Body of pancreas (tissue), 4 donors: ENCODE measurements at regions not wholly inside any gene's neighbourhood (a gene's known extent, or its start where the extent isn't known, plus 50 kb on each side); places are given as distances from the start of the nearest gene placed in this dataset.

Experiments used
- CTCF ChIP-seq, 7 experiments: fragments of 450-650 bp in 4 of 7; fragments of 200-600 bp in 3 of 7; sonication (generic) in 3 of 7; IDR thresholded peaks; one replicate each; pipeline ENCODE4 v1.5.1; 2016 to 2019; ENCODE audit warnings: antibody characterized with exemption in 7 of 7
- POLR2A ChIP-seq, 3 donors: fragments of 450-650 bp; IDR thresholded peaks; one replicate each; pipeline ENCODE4 v1.6.1; 2016; ENCODE audit warnings: antibody characterized with exemption in 3 of 3, mild to moderate bottlenecking in 2 of 3

DNA sequence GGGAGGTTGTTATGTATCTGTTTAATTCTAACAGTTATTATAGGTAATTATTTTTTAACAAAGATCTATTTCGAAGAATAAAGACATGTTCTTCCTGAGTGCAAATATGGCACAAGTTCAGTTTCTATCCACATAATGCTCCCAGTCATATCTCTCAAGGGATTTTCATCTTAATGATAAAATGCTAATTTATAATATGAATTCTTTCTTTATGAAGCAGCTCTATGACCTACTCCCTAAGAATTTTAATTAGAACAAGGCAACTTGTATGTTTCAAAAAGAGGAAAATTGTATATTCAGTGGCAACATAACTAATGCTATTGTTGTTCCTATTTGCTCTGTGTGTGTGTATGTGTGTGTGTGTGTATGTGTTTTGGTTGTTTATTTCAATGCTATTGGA, 1222.1 kb upstream of the NCAM2 start:
- TF ChIP-seq CTCF (IDR thresholded peaks at IDR 0.05), result no peak
- no peak for TF ChIP-seq POLR2A (IDR thresholded peaks at IDR 0.05)
